HK-2 (cell line): ENCODE measurements at regions not wholly inside any gene's neighbourhood (a gene's known extent, or its start where the extent isn't known, plus 50 kb on each side); places are given as distances from the start of the nearest gene placed in this dataset.

Experiments used
- DNase-seq: peaks from one replicate; pipeline ENCODE4 v3.0.0-alpha.2; 2018; ENCODE audit not compliant: unreplicated experiment

DNA sequence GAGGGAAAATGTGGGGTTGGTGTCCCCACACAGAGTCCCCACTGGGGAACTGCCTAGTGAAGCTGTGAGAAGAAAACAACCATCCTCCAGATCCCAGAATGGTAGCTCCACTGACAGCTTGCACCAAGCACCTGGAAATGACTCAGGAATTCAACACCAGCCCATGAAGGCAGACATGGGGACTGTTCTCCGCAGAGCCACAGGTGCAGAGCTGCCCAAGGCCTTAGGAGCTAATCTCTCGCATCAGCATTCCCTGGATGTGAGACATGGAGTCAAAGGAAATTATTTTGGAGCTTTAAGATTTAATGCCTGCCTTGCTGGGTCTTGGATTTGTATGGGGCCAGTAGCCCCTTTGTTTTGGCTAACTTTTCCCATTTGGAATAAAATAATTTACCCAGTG is 367.9 kb downstream of the FAM133A start:
- no peak for DNase-seq

- DNase-seq, result no peak
Measured at GRCh38 chrX:94045724-94046123, 371.7 kb downstream of the FAM133A start.

GRCh38 chrX:94051926-94052325 is 377.9 kb downstream of the FAM133A start:
- DNase-seq, result no peak

DNA sequence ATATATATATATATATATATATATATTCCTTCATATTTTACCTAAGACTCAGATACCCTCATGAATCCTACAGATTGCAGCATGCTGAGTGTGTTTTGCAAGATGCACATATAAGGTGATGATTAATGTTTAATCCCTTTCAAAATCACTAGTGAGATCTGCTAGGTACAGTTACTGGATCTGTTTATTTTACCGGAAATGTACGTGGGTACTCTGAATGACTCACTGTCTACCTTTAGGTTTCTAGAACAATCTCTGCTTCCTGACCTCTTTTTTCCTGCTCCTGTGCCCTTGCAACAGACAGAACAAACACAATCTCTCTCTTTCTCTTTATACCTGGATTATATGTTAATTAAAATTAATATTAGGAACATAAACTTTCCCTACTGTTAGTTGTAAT is 379.6 kb downstream of the FAM133A start:
- no peak for DNase-seq

DNA sequence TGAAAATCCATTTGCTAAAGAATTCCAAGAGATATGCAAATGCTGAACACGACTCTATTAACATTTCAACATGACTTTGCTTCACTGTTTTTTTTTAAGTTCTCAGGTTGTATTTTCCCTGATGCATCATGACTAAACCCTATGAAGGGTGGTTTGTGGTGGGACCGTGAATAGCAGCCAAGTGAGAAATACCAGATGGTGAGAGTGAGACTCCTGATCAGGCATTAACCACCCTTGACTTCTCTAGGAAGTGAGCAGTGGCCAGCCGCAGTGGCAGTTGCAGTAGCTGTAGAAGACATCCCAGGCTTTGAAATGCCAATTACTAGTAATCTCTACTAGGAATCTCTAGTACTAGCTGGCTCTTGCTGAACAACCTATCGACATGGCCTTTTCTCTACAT is 383.4 kb downstream of the FAM133A start:
- no peak for DNase-seq

DNA sequence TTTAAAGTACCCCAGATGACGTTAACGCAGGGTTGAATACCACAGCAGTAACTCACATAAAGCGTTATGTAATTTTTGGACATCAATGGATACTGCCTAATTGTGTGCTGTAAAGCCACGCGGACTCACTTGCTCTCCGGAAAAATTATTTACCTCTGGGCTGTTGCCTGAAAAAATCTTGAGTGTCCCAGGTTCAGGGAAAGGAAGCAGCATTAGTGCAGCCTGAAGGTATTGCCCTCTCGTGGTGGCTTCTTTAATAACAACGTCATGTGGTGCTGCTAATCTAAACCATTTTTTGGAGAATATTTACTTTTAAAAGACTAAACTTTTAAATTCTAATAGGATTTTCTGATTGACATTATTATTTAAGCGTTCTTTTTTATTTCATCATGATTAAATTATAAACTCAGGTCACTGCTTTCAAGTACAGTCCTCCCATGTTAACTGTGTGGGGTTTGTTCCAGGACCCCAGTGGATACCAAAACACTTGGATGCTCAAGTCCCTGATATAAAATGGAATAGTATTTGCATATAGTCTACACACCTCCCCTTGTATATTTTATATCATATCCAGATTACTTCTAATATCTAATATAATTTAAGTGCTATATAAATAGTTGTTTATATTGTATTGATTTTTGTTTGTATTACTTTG is 384.8 kb downstream of the FAM133A start:
- peak; percentile 1 for DNase-seq

DNA sequence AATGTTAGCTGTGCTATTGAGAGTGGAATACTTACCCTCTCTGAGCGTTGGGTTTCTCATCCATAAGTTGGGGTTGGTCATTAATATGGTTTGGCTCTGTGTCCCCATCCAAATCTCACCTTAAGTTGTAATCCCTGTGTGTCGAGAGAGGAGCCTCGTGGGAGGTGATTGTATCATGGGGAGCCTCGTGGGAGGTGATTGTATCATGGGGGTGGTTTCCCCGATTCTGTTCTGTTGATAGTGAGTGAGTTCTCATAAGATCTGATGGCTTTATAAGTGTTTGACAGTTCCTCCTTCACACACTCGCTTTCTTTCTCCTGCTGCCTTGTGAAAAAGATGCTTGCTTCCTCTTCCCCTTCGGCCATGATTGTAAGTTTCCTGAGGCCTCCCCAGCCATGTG is 391.1 kb downstream of the FAM133A start:
- DNase-seq, result no peak

- DNase-seq, result no peak
Measured at GRCh38 chrX:94089149-94089548, 415.1 kb downstream of the FAM133A start.

- no peak for DNase-seq
Measured at GRCh38 chrX:94097868-94098267, 423.9 kb downstream of the FAM133A start.

GRCh38 chrX:94107981-94108380 is 434.0 kb downstream of the FAM133A start:
- no peak for DNase-seq

DNA sequence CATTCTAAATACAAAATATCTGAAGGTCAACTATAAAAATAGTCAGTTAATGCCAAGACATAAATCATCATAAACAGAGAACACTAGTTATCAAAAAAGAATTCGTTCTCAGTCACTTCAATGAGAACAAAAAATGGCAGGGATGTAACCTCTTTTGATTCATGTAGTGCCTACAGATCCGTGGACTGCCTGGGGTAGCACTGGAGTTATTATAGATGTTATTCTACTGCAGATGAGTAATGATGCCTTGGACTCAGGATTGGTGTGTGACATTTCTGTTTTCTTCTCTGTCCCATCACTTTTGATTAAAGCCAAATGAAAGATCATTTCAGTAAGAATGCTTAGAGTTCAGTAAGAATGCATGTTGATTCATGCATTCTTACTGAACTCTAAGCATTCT is 440.4 kb downstream of the FAM133A start:
- no peak for DNase-seq

GRCh38 chrX:94121799-94122198 is 447.8 kb downstream of the FAM133A start:
- no peak for DNase-seq

GRCh38 chrX:94123062-94123461 is 449.1 kb downstream of the FAM133A start:
- no peak for DNase-seq

DNA sequence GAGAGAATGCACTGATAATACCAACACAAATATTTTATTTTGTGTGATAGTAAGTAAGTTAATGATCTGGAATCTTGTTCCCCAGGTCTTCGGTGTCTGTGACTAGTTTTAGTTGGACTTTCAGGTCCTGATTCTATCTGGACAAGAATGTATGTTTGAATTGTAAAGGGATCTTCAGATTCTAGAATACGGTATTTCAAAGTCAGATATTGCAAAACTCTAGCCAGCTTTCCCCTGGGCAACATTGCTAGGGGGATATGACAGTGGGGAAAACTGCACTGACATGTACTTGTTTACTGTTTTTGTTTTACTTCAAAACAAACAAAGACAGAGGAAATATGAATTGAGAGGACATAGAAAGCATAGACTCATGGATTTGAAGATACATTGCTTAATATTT is 489.0 kb downstream of the FAM133A start:
- no peak for DNase-seq

DNA sequence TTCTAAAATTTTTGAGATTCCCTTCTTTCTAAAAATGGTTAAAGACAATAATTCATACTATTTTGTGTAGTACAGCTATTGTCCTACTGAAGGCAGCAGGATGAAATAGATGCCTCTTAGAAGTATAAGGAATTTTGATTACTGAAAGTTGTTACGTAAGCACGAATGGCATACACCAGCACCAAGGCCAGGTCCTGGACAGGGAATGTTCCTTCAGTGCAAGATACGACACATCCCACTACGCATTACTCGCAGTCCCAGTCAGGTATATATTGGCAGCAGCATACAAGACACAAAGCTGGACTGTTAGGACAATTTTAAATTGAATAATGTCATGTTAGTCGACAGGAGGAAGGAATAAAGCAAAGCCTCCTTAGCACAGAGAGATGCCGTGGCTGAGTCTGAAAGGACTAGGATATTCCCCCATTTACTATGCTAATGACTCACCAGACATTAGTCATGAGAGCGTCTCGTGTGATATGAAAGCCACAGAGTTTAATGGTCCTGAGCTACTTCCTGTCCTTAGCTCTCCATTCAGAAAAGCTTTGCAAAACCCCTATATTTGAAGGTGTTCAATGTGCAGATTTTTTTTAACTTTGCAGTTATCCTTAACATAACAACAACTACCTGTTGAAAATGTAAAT is 504.3 kb downstream of the FAM133A start:
- DNase-seq, result peak; percentile 3

- no peak for DNase-seq
Measured at GRCh38 chrX:94204524-94204923, 530.5 kb downstream of the FAM133A start.

DNA sequence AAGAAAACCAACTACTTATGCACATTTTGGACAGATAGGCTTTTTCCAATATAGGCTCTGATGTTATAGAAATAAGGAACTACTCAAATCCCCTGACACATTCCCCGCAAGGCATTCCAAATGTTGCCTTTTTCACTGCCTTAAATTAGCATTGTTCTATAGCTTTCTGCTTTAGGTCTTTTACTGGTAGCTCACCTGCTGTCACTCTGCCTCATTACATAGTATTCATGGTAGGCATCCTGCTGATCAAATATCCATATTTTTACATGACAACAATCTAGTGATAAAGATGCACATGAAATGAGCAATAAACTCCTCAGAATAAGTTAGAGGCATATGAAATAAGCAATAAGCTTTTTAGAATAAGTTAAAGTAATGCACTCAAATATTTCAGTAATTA is 542.7 kb downstream of the FAM133A start:
- DNase-seq, result no peak

- no peak for DNase-seq
Measured at GRCh38 chrX:94252211-94252610, 578.2 kb downstream of the FAM133A start.

DNA sequence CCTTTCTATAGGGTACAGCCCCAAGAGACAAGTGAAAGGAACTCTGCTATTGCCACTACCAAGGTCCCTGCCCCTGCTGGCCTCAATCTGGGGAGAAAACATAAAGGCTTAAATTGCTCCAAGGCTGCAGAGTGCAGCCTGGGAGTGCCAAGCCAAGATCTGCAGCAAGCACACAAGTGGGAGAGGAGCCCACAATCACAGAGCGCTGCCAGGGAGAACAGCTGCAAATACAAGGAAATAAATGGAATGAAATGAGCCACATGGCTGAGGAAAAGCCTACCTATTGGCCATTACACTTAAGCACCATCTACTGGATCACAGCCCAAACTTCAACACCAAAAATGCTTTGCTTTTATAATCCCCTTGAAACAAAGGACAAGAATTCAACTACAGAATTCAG is 582.4 kb downstream of the FAM133A start:
- DNase-seq, result no peak

GRCh38 chrX:94265323-94265722 is 591.3 kb downstream of the FAM133A start:
- DNase-seq, result no peak

GRCh38 chrX:94288325-94288724 is 614.3 kb downstream of the FAM133A start:
- no peak for DNase-seq

GRCh38 chrX:94288972-94289371 is 615.0 kb downstream of the FAM133A start:
- DNase-seq, result no peak

- DNase-seq, result no peak
Measured at GRCh38 chrX:94302446-94302845, 628.4 kb downstream of the FAM133A start.

GRCh38 chrX:94329182-94329581 is 655.2 kb downstream of the FAM133A start:
- DNase-seq, result no peak
